ENCODE measurements at regions not wholly inside any gene's neighbourhood (a gene's known extent, or its start where the extent isn't known, plus 50 kb on each side); places are given as distances from the start of the nearest gene placed in this dataset.

DNA sequence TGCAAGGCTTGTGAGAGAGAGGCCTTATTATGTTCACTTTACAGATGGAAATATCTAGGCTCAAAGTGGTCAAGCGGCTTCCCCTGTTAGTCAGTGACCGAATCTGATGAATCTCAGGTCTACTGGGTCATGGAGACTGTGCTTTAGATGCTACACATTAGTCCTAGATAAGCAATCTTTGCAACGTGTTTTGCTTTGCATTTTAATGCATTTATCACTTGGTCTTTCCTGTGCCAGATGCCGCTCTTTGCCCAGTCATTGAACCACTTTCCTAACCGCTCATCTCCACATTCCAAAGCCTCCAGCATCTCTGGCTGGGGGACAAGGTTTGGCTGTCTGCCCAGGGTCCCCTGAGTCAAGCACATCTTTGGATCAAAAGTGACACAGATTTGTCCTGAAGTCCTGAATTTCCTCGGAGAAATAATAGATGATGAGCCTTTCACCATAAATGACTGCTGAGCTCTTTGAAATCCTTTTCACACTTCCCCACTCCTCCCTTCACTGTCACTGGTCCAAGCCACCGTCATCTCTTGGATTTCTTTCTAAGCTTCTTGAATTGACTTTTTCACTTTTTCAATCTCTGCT is 96.0 kb upstream of the USP24 start:
- TF ChIP-seq YY1 (IDR thresholded peaks at IDR 0.05; ENCODE audit: insufficient read depth, insufficient read length): no peak
- TF ChIP-seq SUZ12 (IDR thresholded peaks at IDR 0.05; ENCODE audit: extremely low read depth, insufficient read depth, insufficient read length): no peak
- TF ChIP-seq ZNF274 (IDR thresholded peaks at IDR 0.05; ENCODE audit: low read depth, low read length): no peak

Measured in NT2/D1 (cell line).